SK-N-SH (cell line): ENCODE measurements at regions not wholly inside any gene's neighbourhood (a gene's known extent, or its start where the extent isn't known, plus 50 kb on each side); places are given as distances from the start of the nearest gene placed in this dataset.

ENCODE experiments used
- CTCF ChIA-PET: fragments of 300-600, 350-600 bp; formaldehyde crosslinking; extraction: SDS; loops from one replicate; lab custom pipeline; 2021; lab: Yijun Ruan, JAX
- POLR2A ChIA-PET: fragments of 350-600 bp; sonication (Branson Sonifier 250); formaldehyde crosslinking; extraction: SDS; loops from one replicate; lab custom pipeline; 2020; ENCODE audit warnings: antibody characterized with exemption, inconsistent platforms; lab: Yijun Ruan, JAX
- DNase-seq: peaks from one replicate; pipeline ENCODE4 v3.0.0; 2012
- H2AFZ ChIP-seq: fragments of 200-600 bp; sonication (generic); 2 replicates; pipeline ENCODE4 v1.8.1; 2016; ENCODE audit warnings: antibody characterized with exemption, mild to moderate bottlenecking, low read depth
- H3F3A ChIP-seq: fragments of 200-600 bp; sonication (generic); replicated peaks from 2 replicates; pipeline ENCODE3; 2016; ENCODE audit warnings: antibody characterized with exemption, mild to moderate bottlenecking; ENCODE audit not compliant: insufficient read depth
- H3K27ac ChIP-seq, 2 experiments: fragments of 200-500 bp in 1 of 2; fragments of 200-600 bp in 1 of 2; sonication (Bioruptor generic) in 1 of 2; sonication (generic), shearing (Covaris generic) in 1 of 2; 2 replicates each; pipeline versions ENCODE4 v1.5.1 to v1.6.1; 2014 to 2016; ENCODE audit warnings: low read depth in 2 of 2, inconsistent platforms in 1 of 2, low read length in 1 of 2, mild to moderate bottlenecking in 1 of 2, mixed read lengths in 1 of 2
- H3K27me3 ChIP-seq: fragments of 200-600 bp; sonication (generic), shearing (Covaris generic); 2 replicates; pipeline ENCODE4 v1.6.1; 2016; ENCODE audit warnings: mixed run types; ENCODE audit not compliant: insufficient read depth
- H3K36me3 ChIP-seq, 2 experiments: fragments of 200-500 bp in 1 of 2; fragments of 200-600 bp in 1 of 2; sonication (Bioruptor generic) in 1 of 2; sonication (generic) in 1 of 2; replicated peaks in 1 of 2; 2 replicates each; pipeline versions ENCODE3 to v1.5.1; 2014 to 2016; ENCODE audit warnings: low read length in 1 of 2, mild to moderate bottlenecking in 1 of 2; ENCODE audit not compliant: insufficient read depth in 2 of 2, control insufficient read depth in 1 of 2
- H3K4me1 ChIP-seq, 2 experiments: fragments of 200-500 bp in 1 of 2; fragments of 200-600 bp in 1 of 2; sonication (Bioruptor generic) in 1 of 2; sonication (generic), shearing (Covaris generic) in 1 of 2; 2 replicates each; pipeline versions ENCODE4 v1.5.1 to v1.6.1; 2014 to 2016; ENCODE audit warnings: low read depth in 1 of 2, low read length in 1 of 2, mixed run types in 1 of 2; ENCODE audit not compliant: insufficient read depth in 2 of 2, control insufficient read depth in 1 of 2
- H3K4me2 ChIP-seq: fragments of 200-600 bp; sonication (generic), shearing (Covaris generic); 2 replicates; pipeline ENCODE4 v1.6.1; 2017; ENCODE audit warnings: mixed run types
- H3K4me3 ChIP-seq, 2 experiments: fragments of 200-500 bp in 1 of 2; fragments of 200-600 bp in 1 of 2; sonication (Bioruptor generic) in 1 of 2; sonication (generic), shearing (Covaris generic) in 1 of 2; 2 replicates each; pipeline versions ENCODE4 v1.5.1 to v1.8.1; 2014 to 2016; ENCODE audit warnings: low read depth in 2 of 2, inconsistent platforms in 1 of 2, low read length in 1 of 2, mild to moderate bottlenecking in 1 of 2, mixed read lengths in 1 of 2, moderate library complexity in 1 of 2
- H3K79me2 ChIP-seq: fragments of 200-600 bp; sonication (generic); 2 replicates; pipeline ENCODE4 v1.8.1; 2017; ENCODE audit warnings: mild to moderate bottlenecking; ENCODE audit not compliant: insufficient read depth
- H3K9ac ChIP-seq: fragments of 200-600 bp; sonication (generic); 2 replicates; pipeline ENCODE4 v1.6.1; 2017; ENCODE audit warnings: mixed run types
- H3K9me2 ChIP-seq: fragments of 200-600 bp; sonication (generic); 2 replicates; pipeline ENCODE4 v1.6.1; 2017; ENCODE audit warnings: mixed run types
- H3K9me3 ChIP-seq: fragments of 200-600 bp; sonication (generic); 2 replicates; pipeline ENCODE4 v1.6.1; 2017; ENCODE audit warnings: mixed run types, mild to moderate bottlenecking, moderate library complexity
- H4K20me1 ChIP-seq: fragments of 200-600 bp; sonication (generic); 2 replicates; pipeline ENCODE4 v1.6.1; 2017; ENCODE audit warnings: mild to moderate bottlenecking, mixed run types; ENCODE audit not compliant: insufficient read depth
- CHD2 ChIP-seq: fragments of 150-350 bp; IDR thresholded peaks from 2 replicates; pipeline ENCODE4 v1.6.1; 2018; ENCODE audit warnings: low read length; ENCODE audit not compliant: partially characterized antibody
- ELF1 ChIP-seq: IDR thresholded peaks from 2 replicates; pipeline ENCODE4 v1.4.0; 2012
- EP300 ChIP-seq, 2 experiments: IDR thresholded peaks; 2 replicates each; pipeline versions ENCODE4 v1.4.0 to v1.6.1; 2012; ENCODE audit warnings: borderline replicate concordance in 1 of 2, low read depth in 1 of 2, low read length in 1 of 2
- FOSL2 ChIP-seq: IDR thresholded peaks from 2 replicates; pipeline ENCODE4 v1.4.0; 2012; ENCODE audit warnings: low read depth, mild to moderate bottlenecking, moderate library complexity, borderline replicate concordance
- GATA2 ChIP-seq: sonication (generic); formaldehyde crosslinking; IDR thresholded peaks from 2 replicates; pipeline ENCODE4 v1.5.0; 2020; ENCODE audit warnings: mild to moderate bottlenecking, missing genetic modification reagents
- NFIC ChIP-seq: IDR thresholded peaks from 2 replicates; pipeline ENCODE4 v1.4.0; 2012; ENCODE audit warnings: borderline replicate concordance
- NRF1 ChIP-seq: IDR thresholded peaks from 2 replicates; pipeline ENCODE4 v1.6.1; 2012; ENCODE audit warnings: low read depth, mild to moderate bottlenecking, low read length
- PBX3 ChIP-seq: IDR thresholded peaks from 2 replicates; pipeline ENCODE4; 2012
- POLR2AphosphoS5 ChIP-seq: IDR thresholded peaks from 2 replicates; pipeline ENCODE4 v1.6.1; 2012; ENCODE audit warnings: low read depth, low read length
- RAD21 ChIP-seq: IDR thresholded peaks from 2 replicates; pipeline ENCODE4 v1.6.1; 2012; ENCODE audit warnings: mild to moderate bottlenecking, low read length
- RFX5 ChIP-seq: IDR thresholded peaks from 2 replicates; pipeline ENCODE4 v1.6.1; 2012; ENCODE audit warnings: mild to moderate bottlenecking, improper control_type of control experiment, low read length
- SMC3 ChIP-seq: IDR thresholded peaks from 2 replicates; pipeline ENCODE4 v1.6.1; 2012; ENCODE audit warnings: low read depth, low read length, improper control_type of control experiment
- TAF1 ChIP-seq: IDR thresholded peaks from 2 replicates; pipeline ENCODE4 v1.6.1; 2012; ENCODE audit warnings: low read depth, mild to moderate bottlenecking, low read length, moderate library complexity, borderline replicate concordance
- TCF12 ChIP-seq: IDR thresholded peaks from 2 replicates; pipeline ENCODE4 v1.4.0; 2012
- ZBTB33 ChIP-seq: IDR thresholded peaks from 2 replicates; pipeline ENCODE4 v1.4.0; 2012; ENCODE audit warnings: low read depth, borderline replicate concordance

- TF ChIP-seq ZBTB33 (no peak), NRF1 (no peak), ELF1 (no peak)
These were observed 160.1 kb downstream of the PTCHD1 start (continued) for GRCh38 chrX:23494741-23495140.

- Histone ChIP-seq H2AFZ (no peak overlapping the region), H3K79me2 (no peaks in the 10 kb centered on the region), H3K9ac (no peak overlapping the region), H3F3A (no peaks in the 10 kb centered on the region), H3K27me3 (no peaks in the 10 kb centered on the region), H3K27ac (no peak overlapping the region), H3K36me3 (no peaks in the 10 kb centered on the region), H3K4me2 (no peak overlapping the region), H3K9me2 (no peaks in the 10 kb centered on the region), H3K4me1 (no peaks in the 10 kb centered on the region), H4K20me1 (no peaks in the 10 kb centered on the region), H3K4me3 (no peak overlapping the region), H3K9me3 (no peaks in the 10 kb centered on the region)
- no peak for DNase-seq
- TF ChIP-seq TAF1 (no peak), ZBTB33 (no peak), EP300 (IDR thresholded peaks at IDR 0.05; ENCODE audit: borderline replicate concordance in 1 of 2, low read depth in 1 of 2, low read length in 1 of 2) (no peak), CHD2 (no peak), TCF12 (no peak), PBX3 (no peak), SMC3 (no peak), RAD21 (no peak), GATA2 (no peak), NRF1 (no peak), POLR2AphosphoS5 (no peak), NFIC (no peak), RFX5 (no peak), FOSL2 (no peak)
- ChIA-PET POLR2A (no interaction called here), CTCF (no interaction called here)
These were observed 163.3 kb downstream of the PTCHD1 start for GRCh38 chrX:23497919-23498318.
